COLO829 (cell line): ENCODE measurements at regions not wholly inside any gene's neighbourhood (a gene's known extent, or its start where the extent isn't known, plus 50 kb on each side); places are given as distances from the start of the nearest gene placed in this dataset.
A peak's percentile ranks its signal among the peaks of the same experiment; 100 is the strongest.

Experiments
- DNase-seq: peaks from one replicate; pipeline ENCODE4 v3.0.0; 2012; ENCODE audit warnings: low spot score

DNA sequence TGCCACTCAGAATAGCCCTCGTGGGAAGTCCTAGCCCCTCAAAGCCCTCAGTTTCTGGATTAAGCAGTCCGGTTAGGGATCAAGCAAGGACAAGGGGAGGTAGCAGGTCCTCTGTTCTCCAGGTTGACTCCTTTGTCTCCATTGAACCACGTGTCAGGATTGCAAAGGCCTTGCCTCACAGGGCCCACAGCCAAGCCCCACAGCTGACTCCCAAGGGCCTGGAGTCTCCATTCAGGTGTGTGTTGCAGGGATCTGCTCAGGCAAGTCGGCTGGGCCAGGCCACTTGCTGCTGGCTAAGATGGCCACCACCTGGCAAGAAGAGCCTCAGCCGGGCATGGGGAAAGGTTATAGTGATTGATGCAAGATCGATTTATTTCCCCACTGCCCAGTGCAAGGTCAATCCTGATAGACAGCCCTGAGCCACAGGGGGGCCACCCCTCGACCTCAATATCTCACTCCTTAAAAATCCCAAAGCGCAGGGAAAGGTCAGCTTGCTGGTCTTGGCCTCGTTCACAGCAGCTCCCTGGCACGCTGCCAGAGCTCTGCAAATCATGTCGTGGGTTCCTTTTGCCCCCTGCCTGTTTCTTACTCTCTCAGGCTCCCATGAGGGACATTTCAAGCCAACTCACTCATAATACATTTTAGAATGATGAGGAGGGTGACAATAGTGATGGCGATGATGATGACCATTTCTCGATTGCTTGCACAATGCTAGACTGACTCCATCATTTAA, 75.9 kb downstream of the EDN3 start:
- DNase-seq = no peak

GRCh38 chr20:59376998-59377397, 76.6 kb downstream of the EDN3 start:
- no peak for DNase-seq

GRCh38 chr20:59377842-59378241, 77.4 kb downstream of the EDN3 start:
- no peak for DNase-seq

DNA sequence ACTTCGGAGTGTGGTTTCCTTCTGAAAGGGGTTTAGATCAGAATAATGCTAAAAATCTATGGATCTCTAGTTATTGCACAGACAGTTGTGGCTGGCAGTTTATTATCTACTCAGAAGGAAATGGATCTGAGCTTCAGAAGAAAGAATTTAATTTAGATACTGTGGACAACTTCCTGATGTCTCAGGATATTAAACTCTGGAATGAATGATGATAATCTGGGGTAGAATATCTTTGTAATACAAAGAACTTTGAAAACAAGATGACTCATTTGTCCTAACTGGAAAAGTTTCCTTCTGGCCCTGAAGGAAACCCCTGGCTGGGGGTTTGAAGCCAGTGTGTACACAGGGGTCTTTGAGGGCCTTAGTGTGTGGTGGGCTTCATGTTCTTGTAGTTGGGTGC, 78.0 kb downstream of the EDN3 start:
- no peak for DNase-seq

GRCh38 chr20:59378966-59379365, 78.6 kb downstream of the EDN3 start:
- no peak for DNase-seq

- no peak for DNase-seq
These were observed 81.3 kb downstream of the EDN3 start for GRCh38 chr20:59381689-59382088.

DNA sequence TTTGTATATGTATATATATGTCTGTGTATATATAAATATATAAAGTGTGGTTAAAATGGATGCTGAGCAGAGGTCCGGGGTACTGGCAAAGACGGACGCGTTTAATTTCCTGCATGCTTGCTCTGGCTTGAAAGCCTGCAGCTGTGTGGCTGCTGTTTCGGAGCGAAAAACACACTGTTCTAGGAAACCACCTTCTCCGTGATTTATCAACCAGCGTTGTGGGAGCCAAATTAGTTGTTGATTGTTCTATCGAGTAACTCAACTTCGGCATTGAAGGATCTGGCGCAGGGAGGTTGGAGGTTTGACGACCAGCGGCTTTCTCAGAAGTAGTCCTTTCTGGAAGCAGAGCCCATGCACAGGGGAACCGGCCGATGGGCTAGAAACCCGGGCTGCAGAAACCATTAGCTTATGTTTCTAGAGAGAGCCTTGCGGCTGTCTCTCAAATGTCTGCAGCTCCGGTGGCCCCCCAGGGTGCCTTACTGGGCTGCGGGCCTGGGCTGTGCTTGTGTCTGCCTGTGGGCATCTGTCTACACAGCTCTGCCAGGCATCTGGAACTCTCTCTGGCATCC, 81.8 kb downstream of the EDN3 start:
- DNase-seq = no peak

DNA sequence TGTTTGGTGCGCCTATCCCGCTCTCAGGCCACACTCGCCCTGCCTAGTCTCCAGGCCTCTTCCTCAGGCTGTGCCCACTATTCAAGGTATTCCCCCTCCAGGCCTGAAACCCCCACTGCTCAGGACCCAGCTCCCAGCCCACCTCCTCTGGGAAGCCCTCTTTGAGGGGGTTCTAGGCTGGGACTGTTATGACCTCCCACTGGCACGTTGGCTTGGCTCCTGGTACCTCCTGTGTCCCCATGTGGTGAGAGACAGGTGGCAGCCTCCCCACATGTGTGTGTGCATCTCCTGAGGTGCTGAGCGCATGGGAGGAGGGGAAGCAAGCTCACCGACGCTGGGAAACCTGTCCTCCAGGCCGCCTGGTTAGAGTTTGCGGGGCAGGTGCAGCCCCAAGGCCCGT, 82.5 kb downstream of the EDN3 start:
- DNase-seq = no peak

DNA sequence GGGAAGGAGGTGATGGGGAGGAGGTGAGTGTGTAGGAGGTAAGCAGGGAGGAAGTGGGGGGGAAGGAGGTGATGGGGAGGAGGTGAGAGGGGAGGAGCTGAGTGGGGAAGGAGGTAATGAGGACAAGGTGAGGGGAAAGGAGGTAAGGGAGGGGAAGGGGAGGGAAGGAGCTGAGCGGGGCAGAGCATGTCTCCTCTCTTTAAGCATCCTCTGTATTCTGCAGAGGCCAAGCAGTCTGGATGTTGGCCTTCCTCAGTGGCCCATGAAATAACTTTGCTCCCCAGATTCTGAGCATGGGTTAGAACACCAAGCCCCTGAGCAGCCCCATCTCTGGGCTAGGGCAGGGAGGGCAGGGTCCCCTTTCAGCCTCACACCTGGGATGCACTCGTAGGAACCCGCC, 84.6 kb downstream of the EDN3 start:
- DNase-seq = no peak

DNA sequence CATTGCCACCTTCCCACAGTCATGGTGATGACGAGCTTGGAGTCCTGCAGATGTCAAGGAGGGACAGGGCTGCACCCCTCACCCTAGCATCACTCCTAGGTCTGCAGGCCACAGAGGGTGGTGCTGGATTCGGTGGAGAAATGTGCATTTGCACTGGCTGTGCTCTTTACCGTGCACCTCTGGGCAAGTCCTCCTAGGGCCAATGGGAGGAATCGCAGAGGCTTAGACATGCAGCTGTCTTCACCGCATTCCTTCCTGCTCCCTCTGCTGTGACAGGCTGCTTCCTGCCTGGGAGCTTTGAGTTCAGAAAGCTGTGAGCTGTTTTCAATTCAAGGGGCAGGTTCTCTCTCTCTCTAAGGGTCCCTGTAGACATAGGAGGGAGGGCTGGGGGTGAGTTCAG, 85.1 kb downstream of the EDN3 start:
- DNase-seq = no peak

DNA sequence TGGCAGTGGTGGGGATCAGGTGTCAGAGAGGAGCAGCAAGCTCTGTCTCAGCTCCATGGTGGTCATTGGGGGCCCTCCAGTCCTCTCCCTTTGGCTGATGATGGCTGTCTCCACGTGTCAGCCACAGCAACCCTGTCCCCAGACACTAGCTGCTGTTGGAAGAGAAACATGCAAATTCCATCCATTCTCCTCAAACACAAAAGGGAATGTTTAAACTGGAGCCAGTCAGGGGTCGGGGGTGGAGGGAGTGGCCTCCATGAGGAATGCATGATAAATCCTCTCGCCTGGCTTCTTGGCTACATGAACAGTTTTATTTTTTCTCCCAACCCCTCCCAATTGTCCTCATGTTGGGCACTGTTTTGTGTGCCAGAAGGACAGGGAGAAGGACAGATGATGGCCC, 86.4 kb downstream of the EDN3 start:
- no peak for DNase-seq

DNA sequence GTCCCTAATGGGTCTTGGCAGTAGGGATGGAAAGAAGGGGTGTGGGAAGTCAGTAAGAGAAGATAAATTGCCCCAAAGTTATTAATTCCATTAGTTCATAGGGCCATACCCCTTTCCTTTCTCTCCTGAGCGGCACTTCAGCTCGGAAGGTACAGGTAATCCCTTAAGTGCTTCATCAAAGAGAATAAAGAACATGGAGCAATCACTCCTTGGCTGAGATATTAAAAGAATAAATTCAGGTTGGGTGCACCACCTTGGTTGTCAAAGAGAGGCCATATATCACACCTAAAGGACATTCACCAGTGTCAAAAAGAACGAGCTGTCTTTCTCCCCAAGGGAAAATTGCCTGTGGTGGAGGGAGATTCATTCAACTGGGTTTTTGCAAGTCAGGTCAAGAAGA, 87.5 kb downstream of the EDN3 start:
- DNase-seq = no peak

DNA sequence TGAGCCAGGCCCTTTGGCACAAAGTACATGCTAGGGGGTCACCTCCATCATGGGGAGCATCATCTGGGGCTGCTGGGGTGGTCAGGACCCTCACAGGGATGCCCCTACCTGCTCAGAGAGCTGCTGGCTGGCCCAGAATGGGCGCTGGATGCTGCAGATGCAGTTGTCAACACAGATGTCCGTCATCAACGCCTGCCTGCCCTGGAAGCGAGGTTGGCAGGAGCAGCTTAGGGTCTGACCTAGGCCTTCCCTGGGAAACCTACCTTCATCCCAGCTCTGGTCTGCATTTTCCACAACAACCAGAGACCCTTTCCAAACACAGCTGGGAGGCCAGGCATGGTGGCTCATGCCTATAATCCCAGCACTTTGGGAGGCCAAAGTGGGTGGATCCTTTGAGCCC, 88.0 kb downstream of the EDN3 start:
- DNase-seq = no peak

DNA sequence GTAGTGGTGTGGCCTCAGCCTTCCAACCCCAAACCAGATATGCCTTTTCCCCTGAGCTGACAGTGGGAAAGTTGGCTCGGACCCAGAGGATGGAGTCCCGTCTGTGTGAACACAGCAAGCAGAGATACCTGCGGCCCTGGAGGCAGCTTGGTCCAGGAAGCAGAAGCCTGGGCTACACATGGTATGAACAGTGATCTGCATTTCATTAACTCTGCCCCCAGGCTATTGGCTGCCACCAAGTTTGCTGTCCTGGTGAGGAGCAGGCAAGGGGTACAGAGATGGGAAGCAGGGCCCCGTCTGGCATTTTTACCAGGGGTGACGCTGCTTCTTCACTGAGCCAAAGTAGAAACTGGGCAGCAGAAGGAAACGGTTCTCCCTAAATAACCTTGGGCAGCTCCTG, 90.0 kb downstream of the EDN3 start:
- DNase-seq = no peak

DNA sequence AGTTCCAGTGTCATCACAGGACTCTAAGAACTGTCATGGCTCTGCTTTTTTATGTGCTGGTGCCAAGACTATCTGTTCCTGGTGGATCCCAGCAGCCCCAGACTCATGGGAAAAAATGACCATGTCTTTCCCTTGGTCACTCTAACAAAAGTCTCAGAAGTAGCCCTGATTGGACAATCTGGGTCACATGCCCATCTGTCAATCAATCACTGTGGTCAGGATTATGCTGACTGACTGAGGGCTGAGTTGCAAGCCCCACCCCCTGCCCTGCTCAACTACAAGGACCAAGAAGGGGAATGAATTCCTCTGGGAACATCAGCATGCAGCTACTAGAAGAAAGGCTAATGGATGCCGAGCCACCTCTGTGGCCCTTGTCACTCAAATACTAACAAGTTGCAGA, 91.6 kb downstream of the EDN3 start:
- DNase-seq = no peak

GRCh38 chr20:59392736-59393135, 92.3 kb downstream of the EDN3 start:
- no peak for DNase-seq

DNA sequence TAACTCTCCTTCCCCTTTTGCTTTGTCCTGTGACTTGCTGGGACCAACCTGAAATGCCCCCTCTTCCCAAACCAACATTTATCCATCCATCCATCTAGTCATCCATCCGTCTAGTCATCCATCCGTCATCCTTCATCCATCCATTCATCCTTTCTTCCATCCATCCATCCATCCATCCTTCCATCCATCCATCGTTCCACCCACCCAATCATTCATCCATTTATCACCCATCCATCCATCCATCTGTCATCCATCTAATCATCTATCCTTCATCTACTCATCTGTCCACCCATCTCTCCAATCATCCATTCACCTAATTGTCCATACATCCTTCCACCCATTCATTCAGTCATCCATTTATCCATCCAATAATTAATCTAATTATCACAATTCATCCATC, 92.7 kb downstream of the EDN3 start:
- DNase-seq = no peak

DNA sequence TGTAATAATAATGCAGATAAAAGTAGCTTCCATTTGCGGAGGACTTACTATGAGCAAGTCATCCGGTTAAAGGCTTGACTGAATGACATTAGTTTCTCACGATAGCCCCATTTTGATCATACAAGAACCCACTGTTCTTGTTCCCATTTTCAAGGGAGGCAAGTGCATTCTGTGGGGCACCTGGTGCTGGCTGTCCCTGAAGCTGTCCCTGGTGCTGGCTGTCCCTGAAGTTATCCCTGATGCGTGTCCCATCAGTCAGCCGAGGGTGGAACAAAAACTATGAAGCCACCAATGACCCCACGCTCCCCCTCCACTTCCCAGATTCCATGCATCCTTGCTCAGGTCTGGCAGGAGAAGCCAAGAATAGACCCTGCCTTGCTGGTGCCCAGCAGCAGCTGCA, 95.3 kb downstream of the EDN3 start:
- no peak for DNase-seq

GRCh38 chr20:59398537-59399205, 98.3 kb downstream of the EDN3 start:
- no peak for DNase-seq

DNA sequence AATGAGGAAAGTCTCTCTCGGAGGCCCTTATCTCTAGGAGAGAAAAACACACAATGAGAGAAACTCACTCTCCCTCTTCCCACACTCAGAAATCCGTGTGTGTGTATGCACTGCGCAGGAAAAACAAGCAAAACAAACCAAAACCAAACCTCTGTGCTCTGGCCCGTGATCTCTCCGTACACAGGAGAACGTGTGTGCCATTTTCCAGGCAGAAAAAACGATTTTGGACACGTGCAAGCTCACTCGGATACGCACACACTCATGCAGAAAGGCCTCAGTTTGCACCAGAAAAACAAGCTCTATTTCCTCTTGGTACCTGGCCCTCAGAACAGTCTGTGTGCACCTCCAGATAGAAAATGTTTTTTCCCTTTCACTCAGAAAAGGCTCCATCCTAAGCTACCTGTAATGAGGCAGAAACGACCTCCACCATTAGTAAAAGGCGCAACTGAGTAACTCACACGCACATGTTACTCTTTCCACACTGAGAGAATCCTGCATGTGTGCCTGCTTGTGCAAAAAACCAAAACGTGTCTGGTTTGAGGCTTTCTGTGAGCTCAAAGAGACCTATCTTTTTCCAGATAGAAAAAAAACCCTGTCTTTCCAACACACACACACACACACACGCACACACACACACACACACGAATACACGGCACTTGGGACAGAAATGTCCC, 99.2 kb downstream of the EDN3 start:
- DNase-seq = no peak

DNA sequence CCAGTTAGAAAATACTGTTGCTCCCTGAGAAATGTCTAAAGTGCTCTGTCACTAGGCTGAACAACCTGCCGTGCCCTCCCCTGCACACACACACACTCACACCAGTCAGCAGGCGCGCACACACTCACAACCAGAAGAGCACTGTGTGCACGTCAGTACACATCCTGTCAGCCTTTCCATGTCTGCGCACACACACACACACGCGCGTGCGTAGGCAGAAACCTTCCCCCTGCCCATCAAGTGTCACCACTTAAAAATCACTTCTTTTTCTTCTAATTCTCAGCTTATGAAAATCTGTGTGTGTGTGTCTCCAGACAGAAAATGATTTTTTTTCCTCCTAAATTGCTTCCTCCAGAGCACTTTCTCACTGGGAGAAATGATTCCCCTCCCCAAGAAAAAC, 100.3 kb downstream of the EDN3 start:
- no peak for DNase-seq

DNA sequence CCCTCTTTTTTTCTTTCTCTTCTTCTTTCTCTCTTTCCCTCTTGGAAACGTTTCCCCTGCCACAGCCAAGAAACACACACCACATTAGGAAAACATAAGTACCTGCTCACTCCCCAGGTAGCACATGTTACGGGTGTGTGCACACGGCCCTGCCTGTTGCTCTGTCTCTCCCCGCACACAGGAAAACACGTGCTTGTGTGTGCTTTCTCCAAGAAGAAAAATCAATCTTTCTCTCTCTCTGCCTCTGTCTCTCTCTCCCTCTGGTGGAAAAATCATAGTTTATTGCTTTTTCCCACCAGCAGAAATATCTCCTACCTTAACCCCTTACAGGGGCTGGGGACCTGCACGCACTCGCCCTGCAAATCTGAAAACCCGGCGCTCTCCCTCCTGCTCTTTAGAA, 102.3 kb downstream of the EDN3 start:
- peak; percentile 55 for DNase-seq

DNA sequence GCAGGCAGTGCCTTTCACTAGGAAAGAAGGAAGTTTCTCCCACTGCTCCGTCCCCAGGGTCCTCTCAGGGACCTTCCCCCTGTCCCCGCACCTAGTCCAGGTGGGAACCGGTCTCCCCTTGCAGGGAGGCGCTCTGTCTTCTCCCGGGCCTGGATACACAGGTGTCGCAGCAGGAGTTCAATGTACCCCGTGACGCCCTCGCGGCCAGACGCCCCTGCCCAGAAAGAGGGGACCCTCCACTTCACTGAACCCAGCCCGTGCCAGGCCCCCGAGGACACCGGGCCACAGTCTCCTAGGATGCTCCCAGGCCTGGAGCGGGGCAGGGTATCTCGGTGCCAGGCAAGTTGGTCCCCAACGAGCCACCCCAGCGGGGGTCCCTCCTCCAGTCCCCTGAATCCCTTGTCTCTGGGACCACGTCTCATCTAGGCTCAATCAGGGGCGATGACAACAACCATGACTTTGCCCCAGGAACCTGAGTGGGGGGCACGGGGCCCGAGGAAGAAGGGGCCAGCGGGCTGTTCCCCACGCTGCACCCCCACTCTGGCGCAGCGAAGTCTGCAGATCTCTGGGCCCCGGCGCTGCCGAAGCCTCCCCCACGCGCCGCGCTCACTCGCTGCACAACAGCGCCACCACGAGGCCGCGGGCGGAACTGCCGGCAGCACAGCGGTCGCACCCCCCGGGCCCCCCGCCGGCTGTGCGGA, 103.0 kb downstream of the EDN3 start:
- peak; percentile 78 for DNase-seq
